ENCODE measurements at regions not wholly inside any gene's neighbourhood (a gene's known extent, or its start where the extent isn't known, plus 50 kb on each side); places are given as distances from the start of the nearest gene placed in this dataset.

GRCh38 chr2:164288235-164288634 lies 333.0 kb downstream of the GRB14 start:
- TF ChIP-seq CTCF (IDR thresholded peaks at IDR 0.05) (no peak), POLR2A (IDR thresholded peaks at IDR 0.05) (no peak)

Data from Peyer's patch (tissue), 4 donors.